Stomach smooth muscle (tissue), 2 donors: ENCODE measurements at regions not wholly inside any gene's neighbourhood (a gene's known extent, or its start where the extent isn't known, plus 50 kb on each side); places are given as distances from the start of the nearest gene placed in this dataset.
"Not testable (repeated sequence)": the region's sequence is repeated elsewhere in the genome, so short reads cannot be mapped to it uniquely, and the experiment has no call there.

Experiments
- H3K27ac ChIP-seq: one replicate; pipeline ENCODE4 v1.7.0; 2013; ENCODE audit warnings: mild to moderate bottlenecking, low read length, inconsistent platforms
- H3K27me3 ChIP-seq, 2 donors: one replicate each; pipeline ENCODE4 v1.7.0; 2013; ENCODE audit warnings: low read length in 2 of 2; ENCODE audit not compliant: insufficient read depth in 2 of 2, control insufficient read depth in 1 of 2
- H3K36me3 ChIP-seq, 2 donors: one replicate each; pipeline ENCODE4 v1.7.0; 2013; ENCODE audit warnings: low read length in 2 of 2; ENCODE audit not compliant: control insufficient read depth in 2 of 2, insufficient read depth in 2 of 2
- H3K4me1 ChIP-seq: one replicate; pipeline ENCODE4 v1.7.0; 2013; ENCODE audit warnings: low read length; ENCODE audit not compliant: control insufficient read depth, insufficient read depth
- H3K4me3 ChIP-seq, 2 donors: one replicate each; pipeline ENCODE4 v1.7.0; 2013; ENCODE audit warnings: low read length in 2 of 2
- H3K9ac ChIP-seq, 2 donors: one replicate each; pipeline ENCODE4 v1.7.0; 2013; ENCODE audit warnings: low read length in 2 of 2, mild to moderate bottlenecking in 1 of 2
- H3K9me3 ChIP-seq, 2 donors: one replicate each; pipeline ENCODE4 v1.7.0; 2013; ENCODE audit warnings: low read length in 2 of 2; ENCODE audit not compliant: control insufficient read depth in 2 of 2
- donor health status: healthy.
- donor health status: Pancreatic carcinoma.

- H3K9me3 ChIP-seq: no peaks in the 10 kb centered on the region
- H3K4me1 ChIP-seq: no peaks in the 10 kb centered on the region
- H3K27ac ChIP-seq: no peak overlapping the region
- no peaks in the 10 kb centered on the region for H3K36me3 ChIP-seq
- no peaks in the 10 kb centered on the region for H3K27me3 ChIP-seq
- H3K9ac ChIP-seq: no peak overlapping the region
- no peak overlapping the region for H3K4me3 ChIP-seq
These were observed 554.5 kb downstream of the NSUN3 start for GRCh38 chr3:94617312-94617711.

- Histone ChIP-seq H3K27ac (no peak overlapping the region), H3K4me1 (no peaks in the 10 kb centered on the region), H3K36me3 (no peaks in the 10 kb centered on the region)
These were observed 556.8 kb downstream of the NSUN3 start for GRCh38 chr3:94619643-94620042.

GRCh38 chr3:94626573-94626972 is 563.7 kb downstream of the NSUN3 start:
- H3K27ac ChIP-seq: no peak overlapping the region
- H3K9me3 ChIP-seq: no peaks in the 10 kb centered on the region

More at GRCh38 chr3:94619643-94620042, 556.8 kb downstream of the NSUN3 start:
- H3K27me3 ChIP-seq: no peaks in the 10 kb centered on the region
- no peak overlapping the region for H3K9ac ChIP-seq
- no peak overlapping the region for H3K4me3 ChIP-seq
- no peaks in the 10 kb centered on the region for H3K9me3 ChIP-seq

GRCh38 chr3:94627689-94628088 is 564.8 kb downstream of the NSUN3 start:
- Histone ChIP-seq H3K9ac (no peak overlapping the region), H3K36me3 (no peaks in the 10 kb centered on the region), H3K4me1 (no peaks in the 10 kb centered on the region), H3K27ac (no peak overlapping the region), H3K4me3 (no peak overlapping the region), H3K27me3 (no peaks in the 10 kb centered on the region), H3K9me3 (no peaks in the 10 kb centered on the region)

More at GRCh38 chr3:94626573-94626972, 563.7 kb downstream of the NSUN3 start:
- Histone ChIP-seq H3K36me3 (no peaks in the 10 kb centered on the region), H3K27me3 (no peaks in the 10 kb centered on the region), H3K9ac (no peak overlapping the region), H3K4me1 (no peaks in the 10 kb centered on the region), H3K4me3 (no peak overlapping the region)

- H3K36me3 ChIP-seq: no peaks in the 10 kb centered on the region
- H3K4me1 ChIP-seq: no peaks in the 10 kb centered on the region
- no peak overlapping the region for H3K4me3 ChIP-seq
- no peak overlapping the region for H3K9ac ChIP-seq
- no peaks in the 10 kb centered on the region for H3K9me3 ChIP-seq
- no peak overlapping the region for H3K27ac ChIP-seq
- no peaks in the 10 kb centered on the region for H3K27me3 ChIP-seq
These were observed 580.5 kb downstream of the NSUN3 start for GRCh38 chr3:94643400-94643799.

GRCh38 chr3:94645790-94646189 is 582.9 kb downstream of the NSUN3 start:
- no peak overlapping the region for H3K27ac ChIP-seq
- H3K9ac ChIP-seq: no peak overlapping the region
- H3K4me1 ChIP-seq: no peaks in the 10 kb centered on the region
- H3K9me3 ChIP-seq: no peaks in the 10 kb centered on the region
- H3K27me3 ChIP-seq: no peaks in the 10 kb centered on the region
- H3K36me3 ChIP-seq: no peaks in the 10 kb centered on the region
- no peak overlapping the region for H3K4me3 ChIP-seq

- Histone ChIP-seq H3K27ac (no peak overlapping the region), H3K9me3 (no peaks in the 10 kb centered on the region), H3K27me3 (no peaks in the 10 kb centered on the region), H3K4me1 (no peaks in the 10 kb centered on the region), H3K9ac (no peak overlapping the region), H3K4me3 (no peak overlapping the region), H3K36me3 (no peaks in the 10 kb centered on the region)
These were observed 584.3 kb downstream of the NSUN3 start for GRCh38 chr3:94647131-94647530.

- not testable (repeated sequence) for H3K4me3 ChIP-seq, H3K27ac ChIP-seq, H3K36me3 ChIP-seq, H3K9ac ChIP-seq, H3K27me3 ChIP-seq, H3K9me3 ChIP-seq, H3K4me1 ChIP-seq
These were observed 585.7 kb downstream of the NSUN3 start for GRCh38 chr3:94648270-94649180.

- no peak overlapping the region for H3K27ac ChIP-seq
- H3K36me3 ChIP-seq: no peaks in the 10 kb centered on the region
- H3K9me3 ChIP-seq: no peaks in the 10 kb centered on the region
- no peak overlapping the region for H3K9ac ChIP-seq
- H3K4me3 ChIP-seq: no peak overlapping the region
- H3K27me3 ChIP-seq: no peaks in the 10 kb centered on the region
- no peaks in the 10 kb centered on the region for H3K4me1 ChIP-seq
These were observed 591.2 kb downstream of the NSUN3 start for GRCh38 chr3:94654096-94654495.

GRCh38 chr3:94665922-94666321 is 603.1 kb downstream of the NSUN3 start:
- H3K4me3 ChIP-seq: no peak overlapping the region
- no peaks in the 10 kb centered on the region for H3K9me3 ChIP-seq
- H3K27ac ChIP-seq: no peak overlapping the region
- H3K9ac ChIP-seq: no peak overlapping the region
- no peaks in the 10 kb centered on the region for H3K36me3 ChIP-seq
- no peaks in the 10 kb centered on the region for H3K4me1 ChIP-seq
- H3K27me3 ChIP-seq: no peaks in the 10 kb centered on the region

- Histone ChIP-seq H3K9me3 (peaks cover 0 to 2% of the 10 kb centered on the region in 2 donors), H3K9ac (no peak overlapping the region), H3K36me3 (no peaks in the 10 kb centered on the region), H3K27me3 (no peaks in the 10 kb centered on the region), H3K27ac (no peak overlapping the region), H3K4me1 (no peaks in the 10 kb centered on the region), H3K4me3 (no peak overlapping the region)
These were observed 608.2 kb downstream of the NSUN3 start for GRCh38 chr3:94671078-94671477.
